LNCaP clone FGC (cell line): ENCODE measurements at regions not wholly inside any gene's neighbourhood (a gene's known extent, or its start where the extent isn't known, plus 50 kb on each side); places are given as distances from the start of the nearest gene placed in this dataset.

Source experiments
- DNase-seq: peaks from one replicate; pipeline ENCODE4 v3.0.0-alpha.2; 2011; ENCODE audit warnings: low read depth
- H3K4me3 ChIP-seq: 2 replicates; pipeline ENCODE4 v1.5.1; 2011; ENCODE audit warnings: mild to moderate bottlenecking, low read depth, low read length, control low read depth
- TF ChIP-seq, protein P1 (sequence below): IDR thresholded peaks from 2 replicates; pipeline ENCODE4 v1.5.1; 2012; ENCODE audit warnings: mild to moderate bottlenecking; ENCODE audit not compliant: control insufficient read depth, insufficient read depth; ENCODE audit errors: extremely low read depth

DNA sequence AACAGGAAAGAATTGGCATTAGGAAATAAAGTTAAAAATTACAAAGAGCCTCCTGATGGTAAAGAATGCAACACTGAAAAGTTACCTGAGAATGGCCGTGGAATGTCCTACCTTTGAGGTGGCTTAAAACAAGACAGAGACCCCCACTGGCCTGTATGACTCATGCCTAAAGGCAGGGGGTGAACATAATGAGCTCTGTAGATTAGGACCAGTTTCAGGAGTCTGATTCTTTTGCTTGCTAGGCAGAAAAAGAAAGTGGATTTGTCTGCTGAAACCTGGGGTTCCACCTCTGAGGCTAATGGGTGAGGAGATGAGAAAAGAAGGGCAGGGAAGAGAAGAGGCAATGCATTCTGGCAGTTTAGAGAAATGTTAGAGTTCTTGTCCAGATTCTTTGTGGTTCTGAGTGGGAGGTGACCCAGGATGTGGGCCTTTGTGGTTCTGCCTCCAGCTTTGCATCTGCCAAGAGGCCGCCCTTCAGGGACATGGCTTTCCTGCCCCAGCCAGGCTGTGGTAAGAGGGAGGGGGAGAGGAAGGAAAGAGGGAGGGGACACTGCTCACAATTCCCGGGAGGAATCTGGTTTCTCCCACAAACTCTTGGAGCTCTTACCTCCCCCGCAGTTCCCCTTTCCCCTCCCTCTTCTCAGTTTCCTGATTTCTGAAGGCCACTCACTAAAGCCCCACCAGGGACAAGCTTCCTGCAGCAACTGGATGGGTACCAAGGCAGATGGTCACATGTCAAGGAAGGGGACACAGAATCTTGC is 109.6 kb downstream of the EFNB1 start:
- TF ChIP-seq, protein P1, sequence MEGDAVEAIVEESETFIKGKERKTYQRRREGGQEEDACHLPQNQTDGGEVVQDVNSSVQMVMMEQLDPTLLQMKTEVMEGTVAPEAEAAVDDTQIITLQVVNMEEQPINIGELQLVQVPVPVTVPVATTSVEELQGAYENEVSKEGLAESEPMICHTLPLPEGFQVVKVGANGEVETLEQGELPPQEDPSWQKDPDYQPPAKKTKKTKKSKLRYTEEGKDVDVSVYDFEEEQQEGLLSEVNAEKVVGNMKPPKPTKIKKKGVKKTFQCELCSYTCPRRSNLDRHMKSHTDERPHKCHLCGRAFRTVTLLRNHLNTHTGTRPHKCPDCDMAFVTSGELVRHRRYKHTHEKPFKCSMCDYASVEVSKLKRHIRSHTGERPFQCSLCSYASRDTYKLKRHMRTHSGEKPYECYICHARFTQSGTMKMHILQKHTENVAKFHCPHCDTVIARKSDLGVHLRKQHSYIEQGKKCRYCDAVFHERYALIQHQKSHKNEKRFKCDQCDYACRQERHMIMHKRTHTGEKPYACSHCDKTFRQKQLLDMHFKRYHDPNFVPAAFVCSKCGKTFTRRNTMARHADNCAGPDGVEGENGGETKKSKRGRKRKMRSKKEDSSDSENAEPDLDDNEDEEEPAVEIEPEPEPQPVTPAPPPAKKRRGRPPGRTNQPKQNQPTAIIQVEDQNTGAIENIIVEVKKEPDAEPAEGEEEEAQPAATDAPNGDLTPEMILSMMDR = no peak
- H3K4me3 ChIP-seq = no peak overlapping the region
- DNase-seq = no peak

DNA sequence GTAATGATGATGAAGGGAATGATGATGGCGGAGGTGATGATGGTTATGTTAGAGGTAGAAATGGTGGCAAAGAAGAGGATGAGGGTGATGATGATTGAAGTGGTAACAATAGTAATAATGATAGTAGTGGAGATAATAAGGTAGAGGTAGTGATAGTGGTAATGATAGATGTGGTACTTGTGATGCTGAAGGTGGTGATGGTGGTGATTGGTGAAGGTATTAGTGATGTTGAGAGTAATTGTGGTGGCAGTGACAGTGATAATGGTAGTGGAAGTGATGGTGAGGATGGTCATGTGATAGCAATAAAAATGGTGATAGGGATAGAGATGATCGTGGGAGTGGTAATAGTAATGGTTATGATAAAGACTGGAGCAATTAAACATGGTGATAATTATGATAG is 108.8 kb downstream of the EFNB1 start:
- no peak overlapping the region for H3K4me3 ChIP-seq
- TF ChIP-seq, protein P1 = no peak
- no peak for DNase-seq

DNA sequence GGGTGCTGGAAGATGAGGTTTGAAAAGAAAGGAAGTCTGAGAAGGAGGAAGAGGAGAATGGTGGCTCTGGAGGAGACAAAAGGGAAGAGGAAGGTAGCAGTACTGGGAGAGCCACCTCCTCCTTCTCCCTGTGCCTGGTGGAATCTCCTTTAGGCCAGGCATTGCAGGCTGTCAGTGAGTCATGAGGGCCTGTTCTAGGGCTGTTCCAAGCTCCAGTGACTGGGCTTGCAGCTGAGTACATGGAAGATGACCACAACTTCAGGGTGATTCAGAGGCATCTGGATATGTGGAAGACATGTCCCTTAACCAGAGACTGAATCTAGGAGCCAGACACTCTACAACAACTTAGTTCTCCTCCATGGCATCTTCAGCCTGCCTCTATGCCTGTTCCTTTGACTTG is 107.8 kb downstream of the EFNB1 start:
- DNase-seq = no peak
- TF ChIP-seq, protein P1 = no peak
- H3K4me3 ChIP-seq = no peak overlapping the region

DNA sequence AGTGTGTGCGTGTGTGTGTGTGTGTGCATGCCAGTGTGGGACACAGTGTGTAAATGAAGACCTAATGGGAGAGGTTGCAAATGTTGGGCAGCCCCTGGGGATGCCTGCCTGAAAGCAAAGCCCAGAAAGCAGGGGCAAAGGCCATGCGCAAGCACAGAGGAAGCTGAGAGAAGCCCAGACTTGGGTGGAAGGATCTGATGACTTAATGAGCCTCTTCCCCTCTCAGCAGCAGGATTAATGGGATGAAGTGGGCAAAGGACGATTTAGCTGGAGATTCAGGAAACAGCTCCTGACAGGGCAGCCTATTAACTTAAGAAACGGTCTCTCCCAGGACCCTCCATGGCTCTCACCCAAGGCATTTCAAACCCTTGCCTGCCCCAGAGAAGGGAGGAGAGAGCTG is 107.3 kb downstream of the EFNB1 start:
- no peak overlapping the region for H3K4me3 ChIP-seq
- TF ChIP-seq, protein P1 = no peak
- DNase-seq = no peak

DNA sequence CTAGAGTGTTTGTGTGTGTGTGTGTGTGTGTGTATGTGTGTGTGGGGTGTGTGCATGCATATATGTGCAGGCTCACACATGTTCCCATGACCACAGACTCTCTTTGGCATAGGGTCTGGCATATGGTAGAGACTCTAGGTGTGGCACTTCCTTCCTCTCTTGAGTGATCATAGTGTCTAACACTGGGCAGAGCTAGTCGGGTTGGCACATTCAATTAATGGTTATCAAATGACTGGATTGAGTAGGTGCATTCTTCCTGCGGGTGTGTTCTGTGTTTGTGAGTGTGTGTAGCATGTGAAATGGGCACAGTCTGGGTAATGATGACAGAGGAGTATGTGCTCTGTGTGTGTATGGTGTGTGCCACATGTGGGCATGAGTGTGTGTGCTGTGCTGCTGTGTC is 106.5 kb downstream of the EFNB1 start:
- TF ChIP-seq, protein P1 = no peak
- DNase-seq = no peak

DNA sequence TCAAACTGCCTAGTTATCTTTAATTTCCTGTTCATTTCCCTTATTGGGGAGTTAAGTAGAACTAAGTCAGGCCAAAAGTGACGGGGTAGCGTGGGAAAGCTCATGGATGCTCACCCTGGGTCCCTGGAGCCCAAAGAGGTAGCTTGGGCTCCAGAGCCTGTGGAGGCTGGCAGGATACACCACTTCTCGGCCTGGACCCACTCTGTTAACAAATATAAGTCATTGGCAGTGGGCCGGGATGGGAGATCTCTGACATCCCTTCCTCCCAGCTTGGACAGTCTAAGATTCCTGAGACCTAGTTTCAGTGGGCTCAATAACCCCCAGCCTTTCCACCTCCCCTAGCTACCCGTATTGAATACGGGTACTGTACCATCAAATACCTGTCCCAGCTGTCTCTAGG is 106.1 kb downstream of the EFNB1 start:
- no peak overlapping the region for H3K4me3 ChIP-seq
- DNase-seq = no peak
- TF ChIP-seq, protein P1 = no peak

More for the DNA sequence above, 106.5 kb downstream of the EFNB1 start:
- H3K4me3 ChIP-seq = no peak overlapping the region

DNA sequence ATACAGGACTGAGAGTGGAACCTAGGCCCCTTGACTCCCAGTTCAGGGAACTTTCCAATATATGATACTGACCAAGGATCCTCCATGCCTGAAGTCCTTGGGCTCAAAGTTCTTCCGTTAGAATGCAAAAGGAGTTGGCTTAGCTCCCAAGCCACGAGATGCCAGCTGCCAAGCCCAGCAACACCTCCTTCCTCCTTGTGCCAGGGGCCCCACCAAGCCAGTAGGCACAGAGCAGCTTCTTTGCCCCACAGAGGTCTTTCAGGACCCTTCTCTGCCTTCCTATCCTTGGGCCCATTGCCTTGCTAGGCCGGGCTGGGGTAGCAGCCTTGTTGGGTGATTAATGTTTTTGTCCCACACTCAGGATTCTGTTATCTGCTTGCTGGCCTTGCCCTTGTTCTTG is 105.6 kb downstream of the EFNB1 start:
- H3K4me3 ChIP-seq = no peak overlapping the region
- no peak for DNase-seq
- TF ChIP-seq, protein P1 = no peak
